SK-N-SH treated with all-trans-retinoic acid at 6 μM for 48 hours (cell line): ENCODE measurements at regions not wholly inside any gene's neighbourhood (a gene's known extent, or its start where the extent isn't known, plus 50 kb on each side); places are given as distances from the start of the nearest gene placed in this dataset.

Experiments
- ATAC-seq: fragments of 200-7000 bp; cut with Tn5 transposase; 3 replicates; pipeline ENCODE4 v1.9.1; 2020; ENCODE audit warnings: mild to moderate bottlenecking, moderate library complexity
- CSDC2 ChIP-seq: fragments of 250-450 bp; sonication (Bioruptor Pico); IDR thresholded peaks from 2 replicates; pipeline ENCODE4 v1.5.0; 2020; ENCODE audit warnings: mild to moderate bottlenecking, moderate library complexity
- CSRNP3 ChIP-seq: fragments of 250-450 bp; sonication (Bioruptor Pico); IDR thresholded peaks from 2 replicates; pipeline ENCODE4 v1.5.1; 2021; ENCODE audit warnings: mild to moderate bottlenecking, moderate library complexity
- ESRRG ChIP-seq: fragments of 250-450 bp; sonication (Bioruptor Pico); IDR thresholded peaks from 2 replicates; pipeline ENCODE4 v1.6.1; 2021; ENCODE audit warnings: mild to moderate bottlenecking
- GLIS3 ChIP-seq: fragments of 250-450 bp; sonication (Bioruptor Pico); IDR thresholded peaks from 2 replicates; pipeline ENCODE4 v1.5.0; 2020; ENCODE audit warnings: mild to moderate bottlenecking, moderate library complexity
- ISL1 ChIP-seq: fragments of 250-450 bp; sonication (Bioruptor Pico); IDR thresholded peaks from 2 replicates; pipeline ENCODE4 v2.1.2; 2022; ENCODE audit warnings: mild to moderate bottlenecking, moderate library complexity
- OSR1 ChIP-seq: fragments of 250-450 bp; sonication (Bioruptor Pico); IDR thresholded peaks from 2 replicates; pipeline ENCODE4 v1.8.0; 2022; ENCODE audit warnings: moderate library complexity, mild to moderate bottlenecking, inconsistent platforms
- POU6F1 ChIP-seq: fragments of 250-450 bp; sonication (Bioruptor Pico); IDR thresholded peaks from 2 replicates; pipeline ENCODE4 v1.8.0; 2021; ENCODE audit warnings: low read depth, mild to moderate bottlenecking, moderate library complexity, borderline replicate concordance
- PPARA ChIP-seq: fragments of 250-450 bp; sonication (Bioruptor Pico); IDR thresholded peaks from 2 replicates; pipeline ENCODE4 v1.5.0; 2020; ENCODE audit warnings: mild to moderate bottlenecking, borderline replicate concordance
- RARB ChIP-seq: fragments of 250-450 bp; sonication (Bioruptor Pico); IDR thresholded peaks from 2 replicates; pipeline ENCODE4 v1.8.0; 2021; ENCODE audit warnings: mild to moderate bottlenecking, moderate library complexity
- SNAI2 ChIP-seq: fragments of 250-450 bp; sonication (Bioruptor Pico); IDR thresholded peaks from 2 replicates; pipeline ENCODE4 v1.5.0; 2020; ENCODE audit warnings: mild to moderate bottlenecking, moderate library complexity
- TCF4 ChIP-seq: fragments of 250-450 bp; sonication (Bioruptor Pico); IDR thresholded peaks from 2 replicates; pipeline ENCODE4 v1.8.0; 2021; ENCODE audit warnings: mild to moderate bottlenecking, moderate library complexity, borderline replicate concordance
- TSHZ2 ChIP-seq: fragments of 250-450 bp; sonication (Bioruptor Pico); IDR thresholded peaks from 2 replicates; pipeline ENCODE4 v1.5.0; 2020; ENCODE audit warnings: mild to moderate bottlenecking, moderate library complexity
- ZC3H10 ChIP-seq: fragments of 250-450 bp; sonication (Bioruptor Pico); IDR thresholded peaks from 2 replicates; pipeline ENCODE4 v1.5.1; 2021; ENCODE audit warnings: mild to moderate bottlenecking, moderate library complexity
- ZFP3 ChIP-seq: fragments of 250-450 bp; sonication (Bioruptor Pico); IDR thresholded peaks from 2 replicates; pipeline ENCODE4 v1.5.0; 2020; ENCODE audit warnings: mild to moderate bottlenecking, moderate library complexity
- ZFP30 ChIP-seq: fragments of 450-650 bp; formaldehyde crosslinking; IDR thresholded peaks from 2 replicates; pipeline ENCODE4 v1.5.0; 2022; ENCODE audit warnings: mild to moderate bottlenecking, moderate library complexity
- ZNF565 ChIP-seq: fragments of 450-650 bp; formaldehyde crosslinking; conservative IDR thresholded peaks from 2 replicates; pipeline ENCODE4 v1.5.0; 2020; ENCODE audit warnings: low read depth, mild to moderate bottlenecking, moderate library complexity
- ZNF70 ChIP-seq: fragments of 450-650 bp; formaldehyde crosslinking; IDR thresholded peaks from 2 replicates; pipeline ENCODE4 v1.5.0; 2020; ENCODE audit warnings: mild to moderate bottlenecking, moderate library complexity
- ZNF8 ChIP-seq: fragments of 450-650 bp; formaldehyde crosslinking; IDR thresholded peaks from 2 replicates; pipeline ENCODE4 v1.5.0; 2020; ENCODE audit warnings: mild to moderate bottlenecking, moderate library complexity
- TF ChIP-seq, protein P1 (sequence below): fragments of 250-450 bp; sonication (Bioruptor Pico); IDR thresholded peaks from 2 replicates; pipeline ENCODE4 v1.5.1; 2020; ENCODE audit warnings: low read depth, mild to moderate bottlenecking, moderate library complexity
- TF ChIP-seq, protein P2 (sequence below): fragments of 250-450 bp; sonication (Bioruptor Pico); IDR thresholded peaks from 2 replicates; pipeline ENCODE4 v1.8.0; 2020; ENCODE audit warnings: mild to moderate bottlenecking, moderate library complexity, borderline replicate concordance

DNA sequence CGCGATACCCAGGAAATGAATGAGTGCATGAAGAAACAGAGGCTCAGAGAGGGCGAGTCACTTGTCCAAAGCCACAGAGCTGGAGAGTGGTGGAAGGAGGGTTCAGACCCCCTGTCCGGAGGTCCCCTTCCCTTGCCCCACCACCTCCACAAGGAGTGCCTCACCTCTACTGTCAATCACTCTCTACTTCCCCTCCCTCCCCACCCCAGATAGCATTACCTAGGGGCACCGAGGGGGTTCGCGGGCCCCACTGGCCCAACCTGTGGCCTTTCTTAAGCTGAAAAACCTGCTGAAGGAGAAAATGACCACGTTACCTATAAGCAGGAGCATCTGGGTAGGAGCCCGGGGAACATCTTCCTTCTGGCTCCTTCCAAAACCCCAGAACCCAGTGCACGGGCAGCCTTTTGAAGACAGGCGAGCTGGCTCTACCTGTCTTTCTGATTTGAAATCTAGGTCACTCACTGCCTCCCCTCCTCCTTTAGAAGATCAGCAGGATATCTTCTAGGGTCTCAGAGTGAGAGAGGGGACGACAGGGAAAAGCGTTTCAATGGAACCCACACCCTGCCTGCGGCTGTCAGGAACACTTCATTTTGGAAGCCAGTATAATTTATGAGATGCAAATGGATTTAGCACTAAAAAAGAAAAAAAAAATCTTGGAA is 89.9 kb upstream of the MEF2A start:
- no peak for TF ChIP-seq CSDC2
- no peak for TF ChIP-seq PPARA
- TF ChIP-seq CSRNP3 (CRISPR knock-in tag): no peak
- TF ChIP-seq ZC3H10: no peak
- TF ChIP-seq ZFP3 (CRISPR knock-in tag): no peak
- no peak for TF ChIP-seq OSR1 (CRISPR knock-in tag)
- TF ChIP-seq GLIS3 (CRISPR knock-in tag): no peak
- TF ChIP-seq TSHZ2 (CRISPR knock-in tag): no peak
- TF ChIP-seq RARB (CRISPR knock-in tag): no peak
- no peak for TF ChIP-seq POU6F1 (CRISPR knock-in tag)
- no peak for TF ChIP-seq ZNF70
- no peak for TF ChIP-seq ZFP30 (CRISPR knock-in tag)
- TF ChIP-seq, protein P1, sequence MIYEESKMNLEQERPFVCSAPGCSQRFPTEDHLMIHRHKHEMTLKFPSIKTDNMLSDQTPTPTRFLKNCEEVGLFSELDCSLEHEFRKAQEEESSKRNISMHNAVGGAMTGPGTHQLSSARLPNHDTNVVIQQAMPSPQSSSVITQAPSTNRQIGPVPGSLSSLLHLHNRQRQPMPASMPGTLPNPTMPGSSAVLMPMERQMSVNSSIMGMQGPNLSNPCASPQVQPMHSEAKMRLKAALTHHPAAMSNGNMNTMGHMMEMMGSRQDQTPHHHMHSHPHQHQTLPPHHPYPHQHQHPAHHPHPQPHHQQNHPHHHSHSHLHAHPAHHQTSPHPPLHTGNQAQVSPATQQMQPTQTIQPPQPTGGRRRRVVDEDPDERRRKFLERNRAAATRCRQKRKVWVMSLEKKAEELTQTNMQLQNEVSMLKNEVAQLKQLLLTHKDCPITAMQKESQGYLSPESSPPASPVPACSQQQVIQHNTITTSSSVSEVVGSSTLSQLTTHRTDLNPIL: no peak
- no peak for TF ChIP-seq ZNF8 (CRISPR knock-in tag)
- no peak for TF ChIP-seq ZNF565 (CRISPR knock-in tag)
- no peak for TF ChIP-seq SNAI2 (CRISPR knock-in tag)
- TF ChIP-seq TCF4 (CRISPR knock-in tag): no peak
- ATAC-seq: peak; percentile 2; the same call in 2 of the 3 replicates

GRCh38 chr15:99476413-99477222 is 89.2 kb upstream of the MEF2A start:
- TF ChIP-seq ZFP3 (CRISPR knock-in tag): peak; percentile 58
- TF ChIP-seq ISL1 (CRISPR knock-in tag): 0 out of 2 replicates have a peak, but pooled peaks have one; percentile 18
- no peak for TF ChIP-seq ZNF70
- peak; percentile 95 for ATAC-seq

GRCh38 chr15:99477791-99478471 is 87.9 kb upstream of the MEF2A start:
- TF ChIP-seq OSR1 (CRISPR knock-in tag): no peak
- no peak for TF ChIP-seq GLIS3 (CRISPR knock-in tag)
- no peak for TF ChIP-seq RARB (CRISPR knock-in tag)
- TF ChIP-seq ZNF8 (CRISPR knock-in tag): no peak
- TF ChIP-seq CSDC2: no peak
- TF ChIP-seq, protein P2, sequence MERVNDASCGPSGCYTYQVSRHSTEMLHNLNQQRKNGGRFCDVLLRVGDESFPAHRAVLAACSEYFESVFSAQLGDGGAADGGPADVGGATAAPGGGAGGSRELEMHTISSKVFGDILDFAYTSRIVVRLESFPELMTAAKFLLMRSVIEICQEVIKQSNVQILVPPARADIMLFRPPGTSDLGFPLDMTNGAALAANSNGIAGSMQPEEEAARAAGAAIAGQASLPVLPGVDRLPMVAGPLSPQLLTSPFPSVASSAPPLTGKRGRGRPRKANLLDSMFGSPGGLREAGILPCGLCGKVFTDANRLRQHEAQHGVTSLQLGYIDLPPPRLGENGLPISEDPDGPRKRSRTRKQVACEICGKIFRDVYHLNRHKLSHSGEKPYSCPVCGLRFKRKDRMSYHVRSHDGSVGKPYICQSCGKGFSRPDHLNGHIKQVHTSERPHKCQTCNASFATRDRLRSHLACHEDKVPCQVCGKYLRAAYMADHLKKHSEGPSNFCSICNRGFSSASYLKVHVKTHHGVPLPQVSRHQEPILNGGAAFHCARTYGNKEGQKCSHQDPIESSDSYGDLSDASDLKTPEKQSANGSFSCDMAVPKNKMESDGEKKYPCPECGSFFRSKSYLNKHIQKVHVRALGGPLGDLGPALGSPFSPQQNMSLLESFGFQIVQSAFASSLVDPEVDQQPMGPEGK (CRISPR knock-in tag): no peak
- TF ChIP-seq ZFP3 (CRISPR knock-in tag): no peak
- TF ChIP-seq ESRRG (CRISPR knock-in tag): no peak
- TF ChIP-seq TCF4 (CRISPR knock-in tag): no peak
- TF ChIP-seq, protein P1: no peak
- TF ChIP-seq, all 23 proteins: peak for 0
- ATAC-seq: no peak
